Keratinocyte (primary cell): ENCODE measurements at regions not wholly inside any gene's neighbourhood (a gene's known extent, or its start where the extent isn't known, plus 50 kb on each side); places are given as distances from the start of the nearest gene placed in this dataset.
A peak's percentile ranks its signal among the peaks of the same experiment; 100 is the strongest.

Experiments used
- DNase-seq: peaks from one replicate; pipeline ENCODE4 v3.0.0-alpha.2; 2011; ENCODE audit warnings: low read depth, missing footprints, low spot score
- FAIRE-seq: peaks from 2 replicates; lab custom pipeline; 2011; peaks lifted over from hg19 to GRCh38; lab: Jason Lieb, UNC
- H2AFZ ChIP-seq: 2 replicates; pipeline ENCODE4 v1.6.0; 2012; ENCODE audit warnings: low read length, control low read depth, inconsistent platforms; ENCODE audit not compliant: control insufficient read depth
- H3K27ac ChIP-seq: 2 replicates; pipeline ENCODE4 v1.5.1; 2011; ENCODE audit warnings: low read length; ENCODE audit not compliant: control insufficient read depth, insufficient read depth
- H3K27me3 ChIP-seq: 3 replicates; pipeline ENCODE4 v1.6.0; 2011; ENCODE audit warnings: low read length; ENCODE audit not compliant: control insufficient read depth, insufficient read depth; ENCODE audit errors: extremely low read depth
- H3K36me3 ChIP-seq, 2 experiments: 2 replicates in 1 of 2; 3 replicates in 1 of 2; pipeline ENCODE4 v1.5.1; 2011; ENCODE audit warnings: low read length in 2 of 2, mild to moderate bottlenecking in 1 of 2; ENCODE audit not compliant: control insufficient read depth in 2 of 2, insufficient read depth in 2 of 2; ENCODE audit errors: extremely low read depth in 1 of 2
- H3K4me1 ChIP-seq: 3 replicates; pipeline ENCODE4 v1.5.1; 2011; ENCODE audit warnings: low read length; ENCODE audit not compliant: control insufficient read depth, insufficient read depth; ENCODE audit errors: extremely low read depth
- H3K4me2 ChIP-seq: 3 replicates; pipeline ENCODE4 v1.6.0; 2011; ENCODE audit warnings: low read depth, low read length; ENCODE audit not compliant: control insufficient read depth, insufficient read depth; ENCODE audit errors: extremely low read depth
- H3K4me3 ChIP-seq, 3 experiments: fragments of 200-600 bp in 1 of 3; sonication (generic) in 1 of 3; 2 replicates in 2 of 3; 3 replicates in 1 of 3; pipeline ENCODE4 v1.5.1; 2011 to 2016; ENCODE audit warnings: low read length in 3 of 3, mild to moderate bottlenecking in 3 of 3, control low read depth in 2 of 3, inconsistent platforms in 1 of 3, low read depth in 1 of 3, mixed read lengths in 1 of 3, mixed run types in 1 of 3, moderate library complexity in 1 of 3; ENCODE audit not compliant: control insufficient read depth in 2 of 3, insufficient read depth in 2 of 3; ENCODE audit errors: extremely low read depth in 1 of 3
- H3K79me2 ChIP-seq: 2 replicates; pipeline ENCODE4 v1.6.0; 2012; ENCODE audit warnings: low read length; ENCODE audit not compliant: control insufficient read depth, insufficient read depth
- H3K9ac ChIP-seq: 3 replicates; pipeline ENCODE4 v1.6.0; 2011; ENCODE audit warnings: low read length; ENCODE audit not compliant: control insufficient read depth, insufficient read depth; ENCODE audit errors: extremely low read depth
- H3K9me1 ChIP-seq: 3 replicates; pipeline ENCODE4 v1.6.0; 2011; ENCODE audit warnings: low read length; ENCODE audit not compliant: control insufficient read depth, insufficient read depth; ENCODE audit errors: extremely low read depth
- H3K9me3 ChIP-seq: 2 replicates; pipeline ENCODE4 v1.5.1; 2012; ENCODE audit warnings: low read depth, low read length; ENCODE audit not compliant: control insufficient read depth
- H4K20me1 ChIP-seq: 3 replicates; pipeline ENCODE4 v1.6.0; 2011; ENCODE audit warnings: low read length; ENCODE audit not compliant: control insufficient read depth, insufficient read depth; ENCODE audit errors: extremely low read depth
- CTCF ChIP-seq, 3 experiments: IDR thresholded peaks in 1 of 3; conservative IDR thresholded peaks in 1 of 3; optimal IDR thresholded peaks in 1 of 3; 2 replicates in 2 of 3; 3 replicates in 1 of 3; pipeline versions ENCODE3 to v1.5.1; 2011; ENCODE audit warnings: low read length in 3 of 3, mild to moderate bottlenecking in 3 of 3, moderate library complexity in 2 of 3, control low read depth in 1 of 3, inconsistent platforms in 1 of 3; ENCODE audit not compliant: insufficient read depth in 2 of 3; ENCODE audit errors: extremely low read depth in 1 of 3
- EZH2 ChIP-seq: IDR thresholded peaks from one replicate; pipeline ENCODE4 v1.6.1; 2012; ENCODE audit warnings: inconsistent platforms, mild to moderate bottlenecking, low read length, moderate library complexity
- dilution Hi-C: fragments of 300-500 bp; cut with MboI; formaldehyde crosslinking; loops from one replicate; pipeline ENCODE4 v1.7.0; 2020; ENCODE audit warnings: low sequenced_read_pairs; ENCODE audit not compliant: extremely low pct_ligation_motif_present

- Histone ChIP-seq H3K4me1 (no peaks in the 10 kb centered on the region), H3K27me3 (peaks cover 8% of the 10 kb centered on the region), H3K4me2 (no peak overlapping the region), H3K79me2 (no peaks in the 10 kb centered on the region), H3K27ac (no peak overlapping the region), H4K20me1 (no peaks in the 10 kb centered on the region), H3K36me3 (no peaks in the 10 kb centered on the region), H3K9me1 (no peaks in the 10 kb centered on the region), H3K9ac (no peak overlapping the region), H3K4me3 (no peak overlapping the region), H2AFZ (no peak overlapping the region), H3K9me3 (no peaks in the 10 kb centered on the region)
- FAIRE-seq = no peak
- TF ChIP-seq EZH2 (no peak), CTCF (optimal IDR thresholded peaks at IDR 0.05 in 1 of 3, IDR thresholded peaks at IDR 0.05 in 1 of 3, conservative IDR thresholded peaks at IDR 0.05 in 1 of 3; ENCODE audit: extremely low read depth in 1 of 3, insufficient read depth in 2 of 3, low read length in 3 of 3) (no peak)
- DNase-seq = no peak
- dilution Hi-C loops = no loop called here
These were observed 183.5 kb upstream of the HNRNPA3 start for GRCh38 chr2:177029075-177029474.

- Histone ChIP-seq H2AFZ (no peak overlapping the region), H3K36me3 (no peaks in the 10 kb centered on the region), H3K4me2 (no peak overlapping the region), H3K4me1 (no peaks in the 10 kb centered on the region), H4K20me1 (no peaks in the 10 kb centered on the region), H3K9me3 (no peaks in the 10 kb centered on the region), H3K9ac (no peak overlapping the region), H3K4me3 (no peak overlapping the region), H3K9me1 (no peaks in the 10 kb centered on the region), H3K79me2 (no peaks in the 10 kb centered on the region), H3K27ac (no peak overlapping the region), H3K27me3 (peaks cover 6% of the 10 kb centered on the region)
- no peak for FAIRE-seq
- TF ChIP-seq CTCF (optimal IDR thresholded peaks at IDR 0.05 in 1 of 3, IDR thresholded peaks at IDR 0.05 in 1 of 3, conservative IDR thresholded peaks at IDR 0.05 in 1 of 3; ENCODE audit: extremely low read depth in 1 of 3, insufficient read depth in 2 of 3, low read length in 3 of 3) (peak; percentile 42 to 67 (median 52)), EZH2 (no peak)
- no peak for DNase-seq
- dilution Hi-C loops = no loop called here
These were observed 183.1 kb upstream of the HNRNPA3 start for GRCh38 chr2:177029501-177029900.
